ENCODE measurements at regions not wholly inside any gene's neighbourhood (a gene's known extent, or its start where the extent isn't known, plus 50 kb on each side); places are given as distances from the start of the nearest gene placed in this dataset.

- no peak for TF ChIP-seq EZH2phosphoT487 (IDR thresholded peaks at IDR 0.05; ENCODE audit: borderline replicate concordance, low read length)
- no peak for TF ChIP-seq CTCF (conservative IDR thresholded peaks at IDR 0.05; ENCODE audit: low read depth, low read length)
Measured at GRCh38 chrX:148310426-148311165, 189.8 kb upstream of the AFF2 start.

All from PC-3 (cell line).